ENCODE measurements at regions not wholly inside any gene's neighbourhood (a gene's known extent, or its start where the extent isn't known, plus 50 kb on each side); places are given as distances from the start of the nearest gene placed in this dataset.

DNA sequence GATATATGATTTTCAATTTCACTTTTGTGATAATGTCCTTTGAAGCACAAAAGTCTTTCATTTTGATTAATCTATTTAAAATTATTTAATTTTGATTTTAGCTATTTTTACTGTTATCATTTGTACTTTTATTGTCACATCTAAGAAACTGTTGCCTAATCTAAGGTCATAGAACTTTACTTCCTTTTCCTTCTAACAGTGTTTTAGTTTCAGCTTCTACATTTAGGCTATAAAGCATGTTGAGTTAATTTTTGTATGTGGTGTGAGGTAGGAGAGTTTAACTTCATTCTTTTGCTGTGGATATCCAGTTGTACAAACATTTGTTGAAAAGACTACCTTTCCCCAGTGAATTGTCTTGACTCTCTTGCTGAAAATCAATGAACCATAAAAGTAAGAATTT is 204.5 kb downstream of the TM2D1 start:
- no peak for DNase-seq

DNA sequence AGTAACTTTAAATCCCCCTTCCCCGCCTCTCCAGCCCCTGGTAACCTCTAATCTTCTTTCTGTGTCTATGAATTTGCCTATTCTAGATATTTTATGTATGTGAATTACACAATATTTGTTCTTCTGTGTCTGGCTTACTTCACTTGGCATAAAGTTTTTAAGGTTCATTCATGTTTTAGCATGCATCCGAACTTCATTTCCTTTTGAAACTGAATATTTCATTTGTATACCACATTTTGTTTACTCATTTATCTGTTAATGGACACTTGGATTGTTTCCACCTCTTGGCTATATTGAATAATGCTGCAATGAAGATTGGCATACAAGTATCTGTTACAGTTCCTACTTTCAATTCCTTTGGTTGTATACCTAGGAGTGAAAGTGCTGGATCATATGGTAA is 205.3 kb downstream of the TM2D1 start:
- DNase-seq = no peak

DNA sequence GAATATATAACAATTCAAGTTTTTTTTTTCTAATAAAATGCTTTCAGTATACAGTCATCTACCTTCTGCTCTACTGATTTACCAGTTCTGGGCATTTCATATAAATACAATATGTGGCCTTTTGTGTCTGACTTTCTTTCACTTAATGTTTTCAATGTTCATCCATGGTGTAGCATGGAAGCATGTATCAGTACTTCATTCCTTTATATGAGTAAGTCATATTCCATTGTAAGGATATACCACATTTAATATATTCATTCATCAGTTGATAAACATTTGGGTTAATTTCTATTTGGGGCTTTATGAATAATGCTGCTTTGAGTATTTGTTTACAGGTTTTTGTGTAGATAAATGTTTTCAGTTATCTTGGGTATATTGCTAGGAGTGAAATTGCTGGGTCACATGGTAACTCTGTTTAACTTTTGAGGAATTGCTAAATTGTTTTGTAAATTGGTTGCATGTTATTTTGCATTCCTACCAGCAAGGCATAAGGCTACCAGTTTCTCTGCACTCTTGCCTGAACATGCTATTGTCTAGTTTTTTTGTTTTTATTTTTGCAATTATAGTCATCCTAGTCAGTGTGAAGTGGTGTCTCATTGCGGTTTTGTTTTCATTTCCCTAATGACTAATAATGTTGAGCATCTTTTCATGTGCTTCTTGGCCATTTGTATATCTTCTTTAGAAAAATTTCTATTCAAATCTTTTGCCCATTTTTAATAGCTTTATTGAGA is 206.1 kb downstream of the TM2D1 start:
- DNase-seq = peak; percentile 3

DNA sequence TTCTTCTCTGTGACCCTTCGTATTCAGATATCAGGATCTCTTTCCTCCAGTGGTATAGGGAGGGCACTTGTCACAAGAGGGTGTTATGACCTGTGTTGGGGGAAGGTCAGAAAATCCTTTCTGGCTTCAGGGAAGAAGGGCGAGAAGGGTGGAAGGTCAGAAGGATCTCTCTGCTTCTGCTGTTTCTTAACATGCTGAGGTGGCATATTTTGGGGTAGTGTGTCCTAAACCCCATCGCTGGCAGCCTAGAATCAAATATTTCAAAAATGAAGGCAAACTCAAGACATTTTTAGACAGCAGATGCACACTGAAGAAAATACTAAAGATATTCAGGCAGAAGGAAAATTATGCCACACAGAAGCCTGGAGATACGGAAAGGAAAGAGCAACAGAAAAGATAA is 207.6 kb downstream of the TM2D1 start:
- DNase-seq = no peak

DNA sequence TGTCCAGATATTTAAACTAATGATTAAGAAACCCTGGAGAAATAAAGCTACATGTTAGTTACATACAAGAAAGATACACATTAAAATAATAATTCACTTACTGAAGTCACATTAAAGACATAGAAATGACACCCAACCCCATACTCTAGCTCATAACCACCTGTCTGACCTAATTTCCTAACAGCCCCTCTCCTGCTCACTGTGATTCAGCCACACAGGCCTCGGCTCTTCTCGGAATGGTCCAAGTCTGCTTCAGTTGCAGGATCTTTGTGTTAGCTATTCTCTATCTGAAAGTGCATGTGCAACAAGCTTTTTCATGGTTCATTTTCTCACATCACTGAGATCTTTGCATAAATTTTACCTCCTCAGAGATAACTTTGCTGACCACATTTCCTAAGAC is 209.8 kb downstream of the TM2D1 start:
- no peak for DNase-seq
